IMR-90 (cell line): ENCODE measurements at regions not wholly inside any gene's neighbourhood (a gene's known extent, or its start where the extent isn't known, plus 50 kb on each side); places are given as distances from the start of the nearest gene placed in this dataset.

ENCODE experiments used
- BHLHE40 ChIP-seq: fragments of 150-350 bp; IDR thresholded peaks from 2 replicates; pipeline ENCODE4 v1.6.1; 2016; ENCODE audit warnings: mild to moderate bottlenecking, low read depth, low read length
- CTCF ChIP-seq: conservative IDR thresholded peaks from 2 replicates; pipeline ENCODE4 v1.5.1; 2012; ENCODE audit warnings: mild to moderate bottlenecking, low read depth, low read length, improper control_type of control experiment
- RAD21 ChIP-seq: IDR thresholded peaks from 2 replicates; pipeline ENCODE4 v1.6.1; 2012; ENCODE audit warnings: low read length, improper control_type of control experiment
- USF2 ChIP-seq: fragments of 150-350 bp; IDR thresholded peaks from 2 replicates; pipeline ENCODE4 v1.6.1; 2017; ENCODE audit warnings: mild to moderate bottlenecking, antibody characterized with exemption, low read length, low read depth

- TF ChIP-seq CTCF, result no peak
- no peak for TF ChIP-seq RAD21
- no peak for TF ChIP-seq BHLHE40
- TF ChIP-seq USF2, result no peak
Measured at GRCh38 chr2:241974096-241974495, 104.6 kb downstream of the RTP5 start.
